Astrocyte (in vitro differentiated cells and primary cell): ENCODE measurements at regions not wholly inside any gene's neighbourhood (a gene's known extent, or its start where the extent isn't known, plus 50 kb on each side); places are given as distances from the start of the nearest gene placed in this dataset.

Source experiments
- DNase-seq: peaks from one replicate; pipeline ENCODE4 v3.0.0-alpha.2; 2010; ENCODE audit warnings: low read depth
- FAIRE-seq: peaks from 2 replicates; lab custom pipeline; 2011; peaks lifted over from hg19 to GRCh38; lab: Jason Lieb, UNC
- H2AFZ ChIP-seq: 2 replicates; pipeline ENCODE4 v1.6.0; 2012; ENCODE audit warnings: low read depth, low read length, inconsistent platforms
- H3K27ac ChIP-seq: 2 replicates; pipeline ENCODE4 v1.5.1; 2011; ENCODE audit warnings: low read depth, low read length, inconsistent platforms
- H3K27me3 ChIP-seq: 2 replicates; pipeline ENCODE4 v1.6.0; 2011; ENCODE audit warnings: low read length, inconsistent platforms; ENCODE audit not compliant: insufficient read depth
- H3K36me3 ChIP-seq: 2 replicates; pipeline ENCODE4 v1.5.1; 2011; ENCODE audit warnings: low read length, inconsistent platforms; ENCODE audit not compliant: insufficient read depth
- H3K4me1 ChIP-seq: 2 replicates; pipeline ENCODE4 v1.5.1; 2011; ENCODE audit warnings: low read length, inconsistent platforms; ENCODE audit not compliant: insufficient read depth
- H3K4me2 ChIP-seq: 2 replicates; pipeline ENCODE4 v1.6.0; 2012; ENCODE audit warnings: low read length, inconsistent platforms
- H3K4me3 ChIP-seq: 2 replicates; pipeline ENCODE4 v1.5.1; 2011; ENCODE audit warnings: low read depth, mild to moderate bottlenecking, low read length, inconsistent platforms; ENCODE audit not compliant: insufficient read depth
- H3K79me2 ChIP-seq: 2 replicates; pipeline ENCODE4 v1.6.0; 2012; ENCODE audit warnings: mild to moderate bottlenecking, low read length, inconsistent platforms; ENCODE audit not compliant: insufficient read depth
- H3K9ac ChIP-seq: 2 replicates; pipeline ENCODE4 v1.6.0; 2012; ENCODE audit warnings: mild to moderate bottlenecking, low read length, inconsistent platforms
- H3K9me3 ChIP-seq: 2 replicates; pipeline ENCODE4 v1.5.1; 2012; ENCODE audit warnings: low read depth, mild to moderate bottlenecking, low read length, inconsistent platforms; ENCODE audit not compliant: insufficient read depth
- H4K20me1 ChIP-seq: 2 replicates; pipeline ENCODE4 v1.6.0; 2012; ENCODE audit warnings: low read length, inconsistent platforms; ENCODE audit not compliant: insufficient read depth
- H3K27ac Mint-ChIP-seq: one replicate; pipeline ENCODE4 v1.8.0; 2021; ENCODE audit warnings: mild to moderate bottlenecking, mixed read lengths; ENCODE audit not compliant: unreplicated experiment
- H3K27me3 Mint-ChIP-seq: one replicate; pipeline ENCODE4 v1.8.0; 2021; ENCODE audit warnings: low read depth, mixed read lengths; ENCODE audit not compliant: unreplicated experiment
- H3K36me3 Mint-ChIP-seq: one replicate; pipeline ENCODE4 v1.8.0; 2021; ENCODE audit warnings: low read depth, mixed read lengths; ENCODE audit not compliant: unreplicated experiment
- H3K4me1 Mint-ChIP-seq: one replicate; pipeline ENCODE4 v1.8.0; 2021; ENCODE audit warnings: low read depth, mixed read lengths; ENCODE audit not compliant: unreplicated experiment
- H3K4me3 Mint-ChIP-seq: one replicate; pipeline ENCODE4 v1.8.0; 2021; ENCODE audit warnings: mild to moderate bottlenecking, moderate library complexity, mixed read lengths; ENCODE audit not compliant: unreplicated experiment
- H3K9me3 Mint-ChIP-seq: one replicate; pipeline ENCODE4 v1.8.0; 2021; ENCODE audit warnings: mild to moderate bottlenecking, mixed read lengths; ENCODE audit not compliant: unreplicated experiment
- CTCF ChIP-seq: IDR thresholded peaks from 2 replicates; pipeline ENCODE4 v1.5.1; 2011; ENCODE audit warnings: low read depth, mild to moderate bottlenecking, inconsistent platforms, low read length, moderate library complexity; ENCODE audit not compliant: insufficient read depth
- EZH2 ChIP-seq: IDR thresholded peaks from 2 replicates; pipeline ENCODE4 v1.6.1; 2012; ENCODE audit warnings: mild to moderate bottlenecking, low read length, inconsistent platforms; ENCODE audit not compliant: insufficient read depth

- H3K4me1 ChIP-seq: no peaks in the 10 kb centered on the region
- H3K4me2 ChIP-seq: no peak overlapping the region
- no peak overlapping the region for H3K27ac ChIP-seq
- H3K9me3 ChIP-seq: no peaks in the 10 kb centered on the region
- H2AFZ ChIP-seq: no peak overlapping the region
- Mint-ChIP-seq H3K4me3 (no peak overlapping the region), H3K4me1 (no peaks in the 10 kb centered on the region), H3K27ac (no peak overlapping the region), H3K9me3 (peaks cover 4% of the 10 kb centered on the region), H3K36me3 (no peaks in the 10 kb centered on the region), H3K27me3 (no peaks in the 10 kb centered on the region)
- FAIRE-seq: no peak
- DNase-seq: no peak
- TF ChIP-seq CTCF: no peak
- no peak for TF ChIP-seq EZH2
- no peaks in the 10 kb centered on the region for H4K20me1 ChIP-seq
- H3K4me3 ChIP-seq: no peak overlapping the region
- H3K27me3 ChIP-seq: peaks cover 5% of the 10 kb centered on the region
- H3K79me2 ChIP-seq: no peaks in the 10 kb centered on the region
- no peak overlapping the region for H3K9ac ChIP-seq
- no peaks in the 10 kb centered on the region for H3K36me3 ChIP-seq
Observed at GRCh38 chr3:189108735-189109134, 63.0 kb upstream of the TPRG1 start.

GRCh38 chr3:189109145-189109544, 62.6 kb upstream of the TPRG1 start:
- H3K4me2 ChIP-seq: no peak overlapping the region
- no peaks in the 10 kb centered on the region for H3K27me3 Mint-ChIP-seq
- H3K27me3 ChIP-seq: peaks cover 5% of the 10 kb centered on the region
- H3K27ac Mint-ChIP-seq: no peak overlapping the region
- no peaks in the 10 kb centered on the region for H3K4me1 ChIP-seq
- no peak overlapping the region for H3K27ac ChIP-seq
- H3K4me3 Mint-ChIP-seq: no peak overlapping the region
- H3K9me3 ChIP-seq: no peaks in the 10 kb centered on the region
- peaks cover 4% of the 10 kb centered on the region for H3K9me3 Mint-ChIP-seq
- FAIRE-seq (no peak), DNase-seq (no peak)
- H3K36me3 ChIP-seq: no peaks in the 10 kb centered on the region
- H4K20me1 ChIP-seq: no peaks in the 10 kb centered on the region
- no peaks in the 10 kb centered on the region for H3K79me2 ChIP-seq
- H3K36me3 Mint-ChIP-seq: no peaks in the 10 kb centered on the region
- no peak overlapping the region for H3K4me3 ChIP-seq
- H3K9ac ChIP-seq: no peak overlapping the region
- H3K4me1 Mint-ChIP-seq: no peaks in the 10 kb centered on the region
- H2AFZ ChIP-seq: no peak overlapping the region
- TF ChIP-seq CTCF (no peak), EZH2 (no peak)

- no peaks in the 10 kb centered on the region for H4K20me1 ChIP-seq
- H3K4me1 ChIP-seq: no peaks in the 10 kb centered on the region
- H3K9me3 ChIP-seq: peaks cover 6% of the 10 kb centered on the region
- no peaks in the 10 kb centered on the region for H3K27me3 ChIP-seq
- TF ChIP-seq CTCF (no peak), EZH2 (no peak)
- no peaks in the 10 kb centered on the region for H3K36me3 Mint-ChIP-seq
- no peaks in the 10 kb centered on the region for H3K4me1 Mint-ChIP-seq
- H3K27ac Mint-ChIP-seq: no peak overlapping the region
- no peak overlapping the region for H2AFZ ChIP-seq
- H3K36me3 ChIP-seq: no peaks in the 10 kb centered on the region
- no peak overlapping the region for H3K4me2 ChIP-seq
- DNase-seq: no peak
- FAIRE-seq: no peak
- H3K27ac ChIP-seq: no peak overlapping the region
- peaks cover 21% of the 10 kb centered on the region for H3K9me3 Mint-ChIP-seq
- no peaks in the 10 kb centered on the region for H3K79me2 ChIP-seq
- H3K4me3 ChIP-seq: no peak overlapping the region
- no peaks in the 10 kb centered on the region for H3K27me3 Mint-ChIP-seq
- H3K4me3 Mint-ChIP-seq: no peak overlapping the region
- H3K9ac ChIP-seq: no peak overlapping the region
Observed at GRCh38 chr3:189117087-189117486, 54.7 kb upstream of the TPRG1 start.
